IMR-90 (cell line): ENCODE measurements at regions not wholly inside any gene's neighbourhood (a gene's known extent, or its start where the extent isn't known, plus 50 kb on each side); places are given as distances from the start of the nearest gene placed in this dataset.

Experiments used
- ATAC-seq: fragments of 200-7000 bp; cut with Tn5 transposase; 2 replicates; pipeline ENCODE4 v1.9.1; 2020; ENCODE audit warnings: low read depth, mild to moderate bottlenecking, moderate library complexity
- BruUV-seq: library from RNA; stranded (reverse); fragments of 400-500 nt; replicated peaks from 2 replicates; lab custom pipeline; 2021; lab: Mats Ljungman, UMichigan
- CTCF ChIA-PET: fragments of 300-600 bp; formaldehyde crosslinking; extraction: SDS; loops from one replicate; lab custom pipeline; 2021; ENCODE audit warnings: antibody characterized with exemption; lab: Yijun Ruan, JAX
- POLR2A ChIA-PET: fragments of 300-600 bp; sonication (Branson Sonifier 250); formaldehyde crosslinking; loops from one replicate; lab custom pipeline; 2022; ENCODE audit warnings: antibody characterized with exemption; ENCODE audit not compliant: unreplicated experiment; lab: Charles Lee
- DNase-seq: peaks from one replicate; pipeline ENCODE4 v3.0.0; 2013
- H2AFZ ChIP-seq: replicated peaks from 2 replicates; pipeline ENCODE3; 2013; ENCODE audit warnings: low read length, mild to moderate bottlenecking; ENCODE audit not compliant: poor library complexity
- H2AK5ac ChIP-seq: 2 replicates; pipeline ENCODE4 v1.6.1; 2013; ENCODE audit warnings: low read depth, low read length, inconsistent platforms
- H2AK9ac ChIP-seq: replicated peaks from 2 replicates; pipeline ENCODE3; 2013; ENCODE audit warnings: mild to moderate bottlenecking, low read depth, low read length, moderate library complexity; ENCODE audit not compliant: poor library complexity
- H2BK120ac ChIP-seq: 2 replicates; pipeline ENCODE4 v1.6.1; 2013; ENCODE audit warnings: low read depth, low read length, inconsistent platforms
- H2BK15ac ChIP-seq: 3 replicates; pipeline ENCODE4 v1.6.1; 2013; ENCODE audit warnings: low read depth, low read length, inconsistent platforms
- H2BK20ac ChIP-seq: 2 replicates; pipeline ENCODE4 v1.6.1; 2013; ENCODE audit warnings: low read depth, mild to moderate bottlenecking, inconsistent platforms, low read length, moderate library complexity
- H2BK5ac ChIP-seq: 2 replicates; pipeline ENCODE4 v1.6.1; 2013; ENCODE audit warnings: mild to moderate bottlenecking, low read depth, low read length, inconsistent platforms; ENCODE audit not compliant: poor library complexity, severe bottlenecking
- H3K14ac ChIP-seq: replicated peaks from 2 replicates; pipeline ENCODE4 v1.6.1; 2013; ENCODE audit warnings: low read depth, low read length, inconsistent platforms
- H3K18ac ChIP-seq: 2 replicates; pipeline ENCODE4 v1.6.1; 2013; ENCODE audit warnings: low read depth, low read length, control low read depth
- H3K23ac ChIP-seq: 2 replicates; pipeline ENCODE4 v1.6.1; 2013; ENCODE audit warnings: low read depth, low read length, inconsistent platforms
- H3K27ac ChIP-seq: 2 replicates; pipeline ENCODE4 v1.5.1; 2013; ENCODE audit warnings: mild to moderate bottlenecking, control low read depth, low read length; ENCODE audit not compliant: insufficient read depth
- H3K27me3 ChIP-seq: 2 replicates; pipeline ENCODE4 v1.6.1; 2013; ENCODE audit warnings: low read length; ENCODE audit not compliant: control insufficient read depth, insufficient read depth
- H3K36me3 ChIP-seq: 2 replicates; pipeline ENCODE4 v1.6.1; 2013; ENCODE audit warnings: low read length, mixed read lengths; ENCODE audit not compliant: control insufficient read depth, insufficient read depth
- H3K4ac ChIP-seq: 2 replicates; pipeline ENCODE4 v1.6.1; 2013; ENCODE audit warnings: low read depth, low read length, inconsistent platforms
- H3K4me1 ChIP-seq: 2 replicates; pipeline ENCODE4 v1.6.1; 2013; ENCODE audit warnings: low read length, mixed read lengths; ENCODE audit not compliant: control insufficient read depth, insufficient read depth
- H3K4me2 ChIP-seq: 2 replicates; pipeline ENCODE4 v1.6.1; 2013; ENCODE audit warnings: low read depth, mild to moderate bottlenecking, control low read depth, low read length, moderate library complexity
- H3K4me3 ChIP-seq: 2 replicates; pipeline ENCODE4 v1.5.1; 2013; ENCODE audit warnings: low read depth, mild to moderate bottlenecking, control low read depth, low read length, moderate library complexity; ENCODE audit not compliant: insufficient read depth
- H3K56ac ChIP-seq: 2 replicates; pipeline ENCODE4 v1.6.1; 2013; ENCODE audit warnings: low read length, inconsistent platforms; ENCODE audit not compliant: insufficient read depth; ENCODE audit errors: extremely low read depth
- H3K79me1 ChIP-seq, 2 experiments: 2 replicates each; pipeline ENCODE4 v1.6.1; 2013; ENCODE audit warnings: low read length in 2 of 2, inconsistent platforms in 1 of 2, low read depth in 1 of 2
- H3K9ac ChIP-seq: 2 replicates; pipeline ENCODE4 v1.6.1; 2013; ENCODE audit warnings: low read depth, low read length, control low read depth
- H3K9me1 ChIP-seq: 2 replicates; pipeline ENCODE4 v1.6.1; 2013; ENCODE audit warnings: low read length, inconsistent platforms; ENCODE audit not compliant: insufficient read depth
- H3K9me3 ChIP-seq: 2 replicates; pipeline ENCODE4 v1.6.1; 2013; ENCODE audit warnings: low read length; ENCODE audit not compliant: control insufficient read depth, insufficient read depth
- H4K20me1 ChIP-seq: 2 replicates; pipeline ENCODE4 v1.6.1; 2013; ENCODE audit warnings: low read length, inconsistent platforms; ENCODE audit not compliant: insufficient read depth
- H4K5ac ChIP-seq: 2 replicates; pipeline ENCODE4 v1.6.1; 2013; ENCODE audit warnings: mild to moderate bottlenecking, low read depth, low read length, control low read depth
- H4K8ac ChIP-seq, 2 experiments: 2 replicates each; pipeline ENCODE4 v1.6.1; 2013; ENCODE audit warnings: low read depth in 2 of 2, low read length in 2 of 2, control low read depth in 1 of 2, inconsistent platforms in 1 of 2
- H4K91ac ChIP-seq: 2 replicates; pipeline ENCODE4 v1.6.1; 2013; ENCODE audit warnings: low read depth, low read length, inconsistent platforms; ENCODE audit not compliant: insufficient read depth
- BHLHE40 ChIP-seq: fragments of 150-350 bp; IDR thresholded peaks from 2 replicates; pipeline ENCODE4 v1.6.1; 2016; ENCODE audit warnings: mild to moderate bottlenecking, low read depth, low read length
- FOS ChIP-seq: fragments of 150-350 bp; IDR thresholded peaks from 2 replicates; pipeline ENCODE4 v1.6.1; 2016; ENCODE audit warnings: low read depth, low read length
- MAFK ChIP-seq: IDR thresholded peaks from 2 replicates; pipeline ENCODE4 v1.6.1; 2012; ENCODE audit warnings: low read depth, low read length, improper control_type of control experiment
- MXI1 ChIP-seq: IDR thresholded peaks from 2 replicates; pipeline ENCODE4 v1.6.1; 2012; ENCODE audit warnings: low read depth, mild to moderate bottlenecking, low read length, moderate library complexity, borderline replicate concordance
- NFE2L2 ChIP-seq: fragments of 150-350 bp; IDR thresholded peaks from 2 replicates; pipeline ENCODE4 v1.6.1; 2016; ENCODE audit warnings: low read depth, mild to moderate bottlenecking, low read length
- POLR2A ChIP-seq: IDR thresholded peaks from 2 replicates; pipeline ENCODE4 v1.6.1; 2012; ENCODE audit warnings: mild to moderate bottlenecking, low read depth, low read length
- RAD21 ChIP-seq: IDR thresholded peaks from 2 replicates; pipeline ENCODE4 v1.6.1; 2012; ENCODE audit warnings: low read length, improper control_type of control experiment
- RFX5 ChIP-seq: IDR thresholded peaks from 2 replicates; pipeline ENCODE4 v1.8.0; 2012; ENCODE audit warnings: low read depth, mild to moderate bottlenecking, low read length, moderate library complexity
- USF2 ChIP-seq: fragments of 150-350 bp; IDR thresholded peaks from 2 replicates; pipeline ENCODE4 v1.6.1; 2017; ENCODE audit warnings: mild to moderate bottlenecking, antibody characterized with exemption, low read length, low read depth
- WGBS, 2 experiments: methylation state at CpG; one replicate each; pipeline versions ENCODE4 v1.1.5 to v1.1.7; 2013; ENCODE audit warnings: missing lambda C conversion rate in 2 of 2; ENCODE audit not compliant: insufficient read length in 1 of 2; ENCODE audit errors: extremely low coverage in 2 of 2; 5-methylcytosine and 5-hydroxymethylcytosine counted together
- dilution Hi-C: fragments of 300-500 bp; cut with HindIII; formaldehyde crosslinking; loops from one replicate; pipeline ENCODE4 v1.14.3; 2018; ENCODE audit warnings: low sequenced_read_pairs; ENCODE audit not compliant: unreplicated experiment
- in situ Hi-C: fragments of 300-500 bp; cut with MboI; formaldehyde crosslinking; loops from 3 replicates; pipeline ENCODE4 v1.14.3; 2019; ENCODE audit warnings: low sequenced_read_pairs, inconsistent platforms, mixed read lengths
- intact Hi-C: fragments of 100-400 bp; cut with micrococcal nuclease; formaldehyde crosslinking; loops from 2 replicates; pipeline ENCODE4 v1.10.0; 2022

- ChIA-PET CTCF (no interaction called here), POLR2A (no interaction called here)
- no peaks in the 10 kb centered on the region for H3K9me1 ChIP-seq
- H4K5ac ChIP-seq, result no peak overlapping the region
- no peaks in the 10 kb centered on the region for H3K4me1 ChIP-seq
- H2BK20ac ChIP-seq, result no peak overlapping the region
- H3K4me3 ChIP-seq, result no peak overlapping the region
- in situ Hi-C loops, result no loop called here
- no peak for ATAC-seq
- no peak overlapping the region for H4K8ac ChIP-seq
- H2BK120ac ChIP-seq, result no peak overlapping the region
- no peaks in the 10 kb centered on the region for H3K27me3 ChIP-seq
- H4K91ac ChIP-seq, result no peak overlapping the region
- TF ChIP-seq BHLHE40, result no peak
- no peak for TF ChIP-seq USF2
- no peak for TF ChIP-seq POLR2A
- TF ChIP-seq MAFK, result no peak
- TF ChIP-seq MXI1, result no peak
- TF ChIP-seq FOS, result no peak
- TF ChIP-seq NFE2L2, result no peak
- TF ChIP-seq RFX5, result no peak
- no peak for TF ChIP-seq RAD21
- H3K36me3 ChIP-seq, result no peaks in the 10 kb centered on the region
- BruUV-seq, result no TSS peak
- H2AK9ac ChIP-seq, result peak overlapping the region; percentile 5
- no peak overlapping the region for H3K9ac ChIP-seq
- H3K14ac ChIP-seq, result no peak overlapping the region
- no peaks in the 10 kb centered on the region for H4K20me1 ChIP-seq
- no peak overlapping the region for H3K27ac ChIP-seq
- H3K56ac ChIP-seq, result no peak overlapping the region
- intact Hi-C loops, result no loop called here
- no peak overlapping the region for H3K4ac ChIP-seq
- no peaks in the 10 kb centered on the region; the same call in 1 of the 2 replicates for H3K9me3 ChIP-seq
- dilution Hi-C loops, result no loop called here
- no peak overlapping the region for H2AFZ ChIP-seq
- H3K79me1 ChIP-seq, result no peaks in the 10 kb centered on the region
- no peak overlapping the region for H3K18ac ChIP-seq
- H3K23ac ChIP-seq, result no peak overlapping the region
- DNase-seq, result no peak
- no peak overlapping the region for H2BK5ac ChIP-seq
- H2BK15ac ChIP-seq, result no peak overlapping the region
- H2AK5ac ChIP-seq, result no peak overlapping the region
- WGBS, 2 experiments, result 0% methylated on average over 1 of the region's 1 CpG; no CpG with 5 or more reads in 1 of the 2 experiments
- H3K4me2 ChIP-seq, result no peak overlapping the region
Observed at GRCh38 chr12:74922117-74922516, 287.5 kb downstream of the KCNC2 start.
